ENCODE measurements at regions not wholly inside any gene's neighbourhood (a gene's known extent, or its start where the extent isn't known, plus 50 kb on each side); places are given as distances from the start of the nearest gene placed in this dataset.
A peak's percentile ranks its signal among the peaks of the same experiment; 100 is the strongest.

GRCh38 chr12:67498991-67499390, 149.6 kb upstream of the DYRK2 start:
- Histone ChIP-seq H3K27me3 (ENCODE audit: insufficient read depth, low read length) (no peaks in the 10 kb centered on the region), H3K9me3 (ENCODE audit: control insufficient read depth, low read depth, low read length) (no peaks in the 10 kb centered on the region), H2BK120ac (ENCODE audit: low read depth, low read length, poor library complexity, severe bottlenecking) (no peak overlapping the region), H3K18ac (ENCODE audit: insufficient read length, low read depth, low read length) (no peak overlapping the region), H3K23ac (ENCODE audit: insufficient read length, low read depth, low read length) (no peak overlapping the region), H3K23me2 (ENCODE audit: insufficient read length, low read depth, low read length, poor library complexity, severe bottlenecking) (no peaks in the 10 kb centered on the region), H3K14ac (ENCODE audit: insufficient read depth, low read length) (no peak overlapping the region), H3K4me2 (ENCODE audit: insufficient read depth, insufficient read length, low read length) (no peak overlapping the region), H3K27ac (ENCODE audit: insufficient read length, low read depth, low read length) (no peak overlapping the region), H2BK15ac (ENCODE audit: low read depth, low read length) (no peak overlapping the region), H4K20me1 (ENCODE audit: control insufficient read depth, insufficient read depth, insufficient read length) (no peaks in the 10 kb centered on the region), H3K9ac (ENCODE audit: extremely low read depth, insufficient read length, low read length) (no peak overlapping the region), H3T11ph (ENCODE audit: low read length) (no peak overlapping the region), H2BK5ac (ENCODE audit: insufficient read length, low read length) (no peak overlapping the region), H3K4me1 (ENCODE audit: insufficient read depth, low read length) (no peaks in the 10 kb centered on the region), H3K79me1 (ENCODE audit: insufficient read depth, low read depth, low read length, poor library complexity, severe bottlenecking) (no peaks in the 10 kb centered on the region), H4K91ac (ENCODE audit: insufficient read length, low read depth, low read length) (no peak overlapping the region), H2BK20ac (ENCODE audit: low read depth, low read length, poor library complexity, severe bottlenecking) (no peak overlapping the region), H3K56ac (ENCODE audit: insufficient read length, low read depth, low read length) (no peak overlapping the region), H4K8ac (replicated peaks; ENCODE audit: insufficient read length, low read depth, low read length) (no peak overlapping the region), H2AK5ac (ENCODE audit: insufficient read length, low read length) (no peak overlapping the region), H2BK12ac (ENCODE audit: insufficient read length, low read depth, low read length) (no peak overlapping the region), H3K79me2 (ENCODE audit: insufficient read depth, low read length) (no peaks in the 10 kb centered on the region), H4K5ac (ENCODE audit: insufficient read length, low read depth, low read length) (no peak overlapping the region), H2AFZ (ENCODE audit: low read length) (peak overlapping the region; percentile 68), H3K4ac (ENCODE audit: low read depth, low read length) (no peak overlapping the region)
- no peaks in the 10 kb centered on the region for H3K27me3 Mint-ChIP-seq (ENCODE audit: low read depth)
- no peak for DNase-seq
- H3K4me1 Mint-ChIP-seq: peaks cover 3 to 6% of the 10 kb centered on the region in 2 experiments
- H3K4me3 Mint-ChIP-seq: no peak overlapping the region
- no peak overlapping the region for H3K27ac Mint-ChIP-seq
- no peaks in the 10 kb centered on the region for H3K9me3 Mint-ChIP-seq
- TF ChIP-seq CTCF (conservative IDR thresholded peaks at IDR 0.05): no peak
- no peaks in the 10 kb centered on the region for H3K36me3 Mint-ChIP-seq (ENCODE audit: insufficient read depth in 1 of 3, low read depth in 3 of 3)
- no CpG with 5 or more reads among the region's 1 CpG for WGBS (ENCODE audit: extremely low coverage, insufficient read length, low lambda C conversion rate)
